ENCODE measurements at regions not wholly inside any gene's neighbourhood (a gene's known extent, or its start where the extent isn't known, plus 50 kb on each side); places are given as distances from the start of the nearest gene placed in this dataset.
"Not testable (repeated sequence)": the region's sequence is repeated elsewhere in the genome, so short reads cannot be mapped to it uniquely, and the experiment has no call there.

DNA sequence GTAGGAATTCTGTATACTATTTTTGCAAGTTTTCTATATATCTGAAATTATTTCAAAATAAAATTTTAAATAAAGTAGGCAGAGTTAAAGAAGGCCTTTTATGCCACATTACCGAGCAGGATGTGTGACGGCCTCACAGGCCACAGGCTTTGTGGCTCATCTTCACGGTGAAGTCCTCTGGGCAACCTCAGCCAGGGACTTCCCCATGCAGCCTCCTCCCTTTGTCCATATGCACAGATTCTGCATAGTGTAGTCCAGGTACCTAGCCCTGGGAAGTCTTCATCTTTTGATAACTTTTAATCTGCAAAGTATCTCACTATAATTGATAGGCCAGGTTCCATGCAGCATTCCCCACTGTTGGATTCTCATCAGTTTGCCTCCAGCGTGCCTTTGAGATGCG is 62.8 kb downstream of the ARHGAP11B start:
- intact Hi-C loops (cut with DNase I; ENCODE audit: low total_unique reads); H3K27ac ChIP-seq; DNase-seq; H3K36me3 ChIP-seq (ENCODE audit: low read depth, missing control alignments); H3K9me3 ChIP-seq; H3K4me3 ChIP-seq; H3K4me1 ChIP-seq; H3K27me3 ChIP-seq: not testable (repeated sequence)
- WGBS, 2 donors, result 88 to 95% methylated on average over 5 of the region's 5 CpGs

DNA sequence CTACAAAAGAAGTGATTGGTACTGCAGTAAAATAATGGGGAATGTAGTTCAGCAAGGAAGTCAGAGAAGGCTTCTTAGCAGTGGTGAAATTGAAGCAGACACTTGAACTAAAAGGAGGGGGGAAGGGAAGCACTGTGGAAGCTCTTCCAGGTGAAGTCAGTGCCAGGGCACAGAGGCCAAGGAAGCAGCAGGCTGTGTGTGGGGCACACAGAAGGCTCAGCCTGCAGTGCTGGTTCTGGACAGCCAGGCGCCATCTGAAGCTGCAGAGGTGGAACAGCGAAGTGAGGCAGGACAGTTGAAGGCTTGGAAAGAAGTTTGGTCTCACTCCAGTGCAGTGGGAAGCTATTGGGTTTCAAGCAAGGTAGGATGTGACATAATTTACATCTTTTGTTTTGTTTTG is 64.2 kb downstream of the ARHGAP11B start:
- 83 to 97% methylated on average over 2 of the region's 2 CpGs for WGBS, 2 donors
- H3K36me3 ChIP-seq (ENCODE audit: low read depth, missing control alignments); intact Hi-C loops (cut with DNase I; ENCODE audit: low total_unique reads): not testable (repeated sequence)

DNA sequence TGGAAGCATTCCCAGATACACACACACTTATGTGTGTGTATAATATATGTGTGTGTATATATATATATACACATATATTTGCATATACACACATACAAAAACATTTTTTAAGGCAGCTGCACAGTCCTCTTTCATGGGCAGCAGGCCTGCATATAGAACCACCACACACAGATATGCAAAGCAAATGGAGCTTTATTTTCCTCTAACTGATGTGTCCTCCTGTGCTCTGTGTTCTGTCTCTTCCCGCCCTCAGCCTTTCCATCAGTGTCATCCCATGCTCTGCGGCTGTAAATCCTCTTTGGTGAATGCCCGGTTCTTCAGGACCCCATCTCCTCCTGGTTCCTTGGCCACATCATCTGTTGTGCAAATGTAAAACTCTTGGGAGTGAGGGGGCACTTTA is 69.9 kb downstream of the ARHGAP11B start:
- DNase-seq; intact Hi-C loops (cut with DNase I; ENCODE audit: low total_unique reads); H3K9me3 ChIP-seq; H3K27ac ChIP-seq; H3K4me3 ChIP-seq; H3K4me1 ChIP-seq; H3K36me3 ChIP-seq (ENCODE audit: low read depth, missing control alignments); H3K27me3 ChIP-seq: not testable (repeated sequence)
- no CpG with 5 or more reads among the region's 3 CpGs for WGBS, 2 donors

More for the DNA sequence above, 64.2 kb downstream of the ARHGAP11B start:
- H3K27ac ChIP-seq, DNase-seq, H3K4me3 ChIP-seq, H3K4me1 ChIP-seq, H3K27me3 ChIP-seq, H3K9me3 ChIP-seq: not testable (repeated sequence)

DNA sequence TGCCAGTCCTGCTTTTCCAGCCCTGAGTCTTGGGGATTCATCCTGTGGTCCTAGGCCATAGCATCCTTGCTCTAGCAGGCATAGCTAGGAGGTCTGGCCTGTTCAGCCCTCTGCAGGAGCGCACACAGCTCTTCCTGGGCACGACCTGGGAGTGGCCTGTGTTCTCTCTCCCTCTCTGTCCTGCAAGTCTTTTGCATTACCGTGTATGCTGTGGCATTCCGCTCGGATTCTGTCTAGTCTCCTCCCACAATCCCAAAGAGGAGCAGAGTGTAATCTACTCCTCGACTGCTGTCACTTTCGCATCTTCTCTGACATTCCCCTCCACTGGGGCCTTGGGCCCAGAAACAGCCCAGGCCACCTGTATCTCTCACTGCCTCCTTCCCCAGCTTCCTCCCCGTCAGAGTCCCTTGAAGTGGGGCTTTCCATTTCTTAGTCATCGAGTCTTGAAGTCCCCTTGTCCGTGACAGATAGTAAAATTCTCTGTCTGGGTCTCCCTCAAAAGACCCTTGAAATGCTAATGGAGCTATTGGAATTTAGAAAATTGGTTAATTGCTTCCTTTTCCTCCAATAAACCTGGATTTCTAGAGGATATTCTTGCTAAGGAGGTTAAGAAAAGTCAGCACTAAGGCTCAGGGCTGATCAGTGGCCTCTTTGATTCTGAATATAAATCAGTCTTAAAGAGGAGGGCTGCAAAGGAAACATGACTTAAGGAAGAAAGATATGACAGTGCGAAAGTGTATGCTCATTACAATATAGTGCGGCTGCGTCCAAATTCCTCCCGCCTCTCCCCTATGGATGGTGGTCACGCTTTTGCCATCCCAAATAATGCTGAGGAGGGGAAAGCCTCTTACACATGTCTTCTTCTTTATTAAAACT is 70.7 kb downstream of the ARHGAP11B start:
- H3K27ac ChIP-seq; H3K4me1 ChIP-seq; H3K27me3 ChIP-seq; H3K36me3 ChIP-seq (ENCODE audit: low read depth, missing control alignments); intact Hi-C loops (cut with DNase I; ENCODE audit: low total_unique reads); DNase-seq; H3K9me3 ChIP-seq; H3K4me3 ChIP-seq: not testable (repeated sequence)
- 72 to 88% methylated on average over 6 to 7 of the region's 15 CpGs for WGBS, 2 donors

DNA sequence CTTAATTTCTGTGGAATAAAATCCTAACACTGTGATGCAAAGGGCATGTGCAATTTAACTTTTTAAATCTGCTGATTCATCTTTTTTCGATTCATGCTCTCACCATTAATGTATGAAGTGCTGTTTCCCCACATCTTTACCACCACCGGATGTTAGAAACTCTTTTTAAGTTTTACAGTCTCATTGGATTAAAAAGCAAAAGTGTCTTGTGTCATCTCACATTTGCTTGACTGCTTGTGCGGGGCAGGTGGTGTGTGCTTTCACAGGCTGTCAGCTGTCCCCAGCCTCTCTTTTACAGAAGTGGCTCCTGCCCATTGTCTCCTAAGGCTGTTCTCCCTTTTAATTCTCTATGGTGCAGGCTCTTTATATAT is 71.4 kb downstream of the ARHGAP11B start:
- H3K27me3 ChIP-seq; H3K4me3 ChIP-seq; DNase-seq; H3K4me1 ChIP-seq; H3K27ac ChIP-seq; intact Hi-C loops (cut with DNase I; ENCODE audit: low total_unique reads); H3K36me3 ChIP-seq (ENCODE audit: low read depth, missing control alignments); H3K9me3 ChIP-seq: not testable (repeated sequence)
- WGBS, 2 donors, result 60 to 97% methylated on average over 1 to 2 of the region's 3 CpGs

DNA sequence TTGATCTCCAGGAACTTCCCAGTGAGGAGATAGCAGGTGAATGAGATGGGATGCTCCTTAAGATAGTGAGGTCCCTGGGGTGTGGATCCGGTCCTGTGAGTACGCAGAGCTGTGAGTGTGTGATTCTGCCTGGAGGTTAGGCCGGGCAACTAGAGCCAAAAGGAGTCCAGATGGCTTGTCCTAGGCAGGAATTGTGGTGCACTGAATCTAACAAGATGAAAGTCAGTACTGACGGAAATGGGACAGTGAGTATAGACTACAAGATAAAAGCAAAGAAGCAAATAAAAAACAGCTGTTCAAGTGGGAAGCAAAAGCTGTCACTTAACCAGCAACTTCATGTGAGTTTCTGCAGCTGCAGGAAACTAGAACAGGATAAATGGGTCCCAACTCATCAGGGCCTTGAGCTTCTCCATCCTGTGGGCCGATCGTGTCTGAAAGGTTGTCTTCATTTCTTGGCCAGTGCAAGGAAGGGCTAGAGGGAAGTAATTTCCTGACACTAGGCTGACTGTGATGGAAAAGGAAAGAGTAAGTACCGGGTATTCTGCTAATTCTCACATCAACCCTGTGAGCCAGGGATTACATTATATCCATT is 74.2 kb downstream of the ARHGAP11B start:
- 75% methylated on average over 4 of the region's 7 CpGs; no CpG with 5 or more reads in 1 of the 2 donors for WGBS, 2 donors
- H3K4me3 ChIP-seq; H3K4me1 ChIP-seq; H3K36me3 ChIP-seq (ENCODE audit: low read depth, missing control alignments); intact Hi-C loops (cut with DNase I; ENCODE audit: low total_unique reads); H3K9me3 ChIP-seq; H3K27me3 ChIP-seq; H3K27ac ChIP-seq; DNase-seq: not testable (repeated sequence)

DNA sequence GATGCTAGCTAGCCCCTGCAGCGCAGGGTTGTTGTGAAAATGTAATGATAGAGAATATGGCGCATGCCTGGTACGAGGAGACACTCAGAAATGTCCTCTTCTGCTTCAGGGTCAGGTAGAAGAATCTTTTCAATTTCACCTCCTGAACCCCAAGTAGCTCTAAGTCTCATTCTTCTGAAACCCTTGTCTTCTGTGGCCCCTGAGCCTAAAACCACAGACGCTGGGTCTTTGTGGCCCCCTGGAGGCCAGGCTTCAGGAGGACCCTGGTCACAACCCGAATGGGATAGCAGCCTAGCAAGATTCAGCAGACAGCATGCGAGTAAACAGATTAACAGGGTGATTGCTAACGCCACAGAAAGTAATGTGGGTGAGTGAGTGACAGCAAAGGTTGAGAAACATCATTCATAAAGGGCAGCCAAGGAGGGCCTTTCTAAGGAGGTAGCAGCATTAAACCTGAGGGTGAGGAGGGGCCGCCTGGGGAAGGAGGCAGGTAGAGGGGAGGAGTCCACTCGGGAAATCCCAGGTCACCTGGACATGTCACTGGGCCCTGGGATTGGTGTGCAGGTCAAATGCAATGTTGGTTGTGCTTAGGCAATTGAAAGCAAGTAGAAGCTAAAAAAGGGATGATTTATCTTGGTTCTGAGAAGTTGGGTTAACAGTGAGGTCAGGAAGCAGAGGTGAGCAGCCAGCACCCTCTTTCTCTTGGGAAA is 82.2 kb downstream of the ARHGAP11B start:
- WGBS, 2 donors, result 91 to 94% methylated on average over 9 of the region's 9 CpGs
- H3K4me3 ChIP-seq; H3K36me3 ChIP-seq (ENCODE audit: low read depth, missing control alignments); H3K27me3 ChIP-seq; DNase-seq; intact Hi-C loops (cut with DNase I; ENCODE audit: low total_unique reads); H3K9me3 ChIP-seq; H3K27ac ChIP-seq; H3K4me1 ChIP-seq: not testable (repeated sequence)

DNA sequence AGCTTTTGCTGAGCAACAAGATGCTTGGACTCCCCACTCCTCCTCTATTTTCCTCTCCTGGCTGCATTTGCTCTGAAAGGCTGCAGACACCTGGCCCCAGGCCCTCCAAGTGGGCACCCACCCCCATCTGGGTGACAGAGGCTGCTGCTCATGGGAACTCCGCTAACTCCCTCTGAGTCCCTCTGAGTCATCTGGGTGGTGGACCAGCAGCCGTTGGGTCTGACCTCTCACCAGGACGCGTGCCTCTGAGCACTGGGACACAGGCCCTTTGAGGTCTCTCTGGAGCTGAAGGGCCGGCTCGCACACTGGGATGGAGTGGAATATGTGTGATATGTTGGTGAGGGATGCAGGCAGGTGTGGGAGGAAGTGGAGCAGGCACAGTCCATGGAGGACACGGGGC is 82.9 kb downstream of the ARHGAP11B start:
- DNase-seq; H3K27ac ChIP-seq; H3K9me3 ChIP-seq; H3K4me3 ChIP-seq; H3K36me3 ChIP-seq (ENCODE audit: low read depth, missing control alignments); intact Hi-C loops (cut with DNase I; ENCODE audit: low total_unique reads); H3K4me1 ChIP-seq; H3K27me3 ChIP-seq: not testable (repeated sequence)
- 92% methylated on average over 4 of the region's 7 CpGs; no CpG with 5 or more reads in 1 of the 2 donors for WGBS, 2 donors

DNA sequence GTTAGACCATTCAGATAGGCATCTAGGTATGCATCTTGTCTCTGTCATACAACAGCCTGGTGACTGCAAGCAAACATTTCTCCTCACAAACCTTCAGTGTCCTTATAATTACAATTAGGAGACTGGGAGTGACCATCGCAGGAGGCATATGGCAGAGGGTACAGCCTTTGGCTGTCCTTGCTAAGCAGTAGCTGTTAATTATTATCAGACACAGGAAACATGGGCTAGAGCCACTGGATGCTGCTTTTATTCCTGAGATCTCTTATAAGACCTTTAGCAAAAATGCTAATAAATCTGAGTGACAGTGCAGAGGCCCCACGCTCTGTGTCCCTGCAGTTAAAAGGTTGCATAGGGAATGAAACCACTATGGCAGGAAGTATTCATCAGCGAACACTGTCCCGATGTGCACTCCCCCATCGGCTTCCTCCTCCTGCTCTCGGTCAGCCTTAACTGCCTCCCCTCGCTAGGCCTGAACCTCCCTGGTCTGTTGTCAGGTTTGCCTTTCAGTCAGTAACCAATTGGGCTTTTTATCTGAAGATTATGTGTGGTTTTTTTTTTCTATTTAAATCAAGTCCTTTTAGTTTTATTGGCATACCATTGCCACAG is 92.2 kb downstream of the ARHGAP11B start:
- DNase-seq; H3K36me3 ChIP-seq (ENCODE audit: low read depth, missing control alignments); H3K9me3 ChIP-seq; H3K27me3 ChIP-seq; H3K4me1 ChIP-seq; H3K4me3 ChIP-seq; H3K27ac ChIP-seq; intact Hi-C loops (cut with DNase I; ENCODE audit: low total_unique reads): not testable (repeated sequence)
- 56 to 89% methylated on average over 7 of the region's 7 CpGs for WGBS, 2 donors

DNA sequence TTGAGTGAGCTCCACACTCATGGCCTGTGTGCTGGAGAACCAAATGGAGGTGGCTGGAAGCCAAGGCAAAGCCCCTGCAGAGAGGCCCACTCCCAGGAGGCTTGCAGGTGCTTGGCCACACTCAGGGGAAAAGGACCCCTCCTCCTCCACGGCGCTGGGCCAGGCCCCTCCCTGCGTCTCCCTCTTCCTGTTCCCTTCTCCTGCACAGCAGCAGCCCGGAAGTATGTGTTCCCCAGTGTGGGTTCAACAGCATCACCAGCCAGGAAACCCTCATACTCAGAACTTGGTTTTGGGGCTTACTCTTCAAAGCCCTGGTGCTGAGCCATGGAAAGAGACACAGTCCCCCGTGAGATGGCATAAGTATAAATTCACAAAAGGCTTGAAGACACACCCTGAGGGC is 93.4 kb downstream of the ARHGAP11B start:
- 78 to 85% methylated on average over 5 of the region's 5 CpGs for WGBS, 2 donors
- H3K27me3 ChIP-seq; H3K36me3 ChIP-seq (ENCODE audit: low read depth, missing control alignments); H3K4me1 ChIP-seq; H3K9me3 ChIP-seq; intact Hi-C loops (cut with DNase I; ENCODE audit: low total_unique reads); H3K27ac ChIP-seq; DNase-seq; H3K4me3 ChIP-seq: not testable (repeated sequence)

DNA sequence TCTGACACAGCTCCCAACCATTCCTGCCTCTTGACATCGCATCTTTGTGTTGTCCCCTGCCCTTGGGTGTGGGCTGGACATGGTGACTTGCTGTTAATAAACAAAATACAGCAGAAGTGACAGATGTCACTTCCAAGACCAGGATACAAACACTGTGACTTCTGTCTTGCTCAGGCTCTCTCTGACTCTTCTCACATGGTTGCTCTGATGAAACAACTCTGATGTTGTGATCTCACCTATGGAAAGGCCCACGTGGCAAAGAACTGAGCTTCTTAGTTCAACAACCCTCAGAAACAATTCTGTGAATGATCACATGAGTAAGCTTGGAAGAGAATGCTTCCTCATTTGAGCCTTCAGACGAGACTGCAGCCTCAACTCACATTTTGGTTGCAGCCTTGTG is 94.9 kb downstream of the ARHGAP11B start:
- H3K9me3 ChIP-seq; H3K4me1 ChIP-seq; H3K36me3 ChIP-seq (ENCODE audit: low read depth, missing control alignments); H3K27me3 ChIP-seq; DNase-seq; H3K27ac ChIP-seq; H3K4me3 ChIP-seq; intact Hi-C loops (cut with DNase I; ENCODE audit: low total_unique reads): not testable (repeated sequence)
- 62 to 88% methylated on average over 1 to 2 of the region's 3 CpGs for WGBS, 2 donors
